HL-60/S4 (cell line): ENCODE measurements at regions not wholly inside any gene's neighbourhood (a gene's known extent, or its start where the extent isn't known, plus 50 kb on each side); places are given as distances from the start of the nearest gene placed in this dataset.

ENCODE experiments used
- in situ Hi-C: fragments of 300-500 bp; cut with MboI; formaldehyde crosslinking; loops from 2 replicates; pipeline ENCODE4 v1.14.3; 2022; ENCODE audit warnings: low sequenced_read_pairs

- in situ Hi-C loops, result no loop called here
Observed at GRCh38 chr4:189069772-189070171, 870.9 kb upstream of the FRG1 start.

- in situ Hi-C loops, result no loop called here
Observed at GRCh38 chr4:189071241-189071640, 869.4 kb upstream of the FRG1 start.

GRCh38 chr4:189073739-189074138 is 866.9 kb upstream of the FRG1 start:
- in situ Hi-C loops, result no loop called here

GRCh38 chr4:189081826-189082225 is 858.8 kb upstream of the FRG1 start:
- in situ Hi-C loops, result no loop called here

- in situ Hi-C loops, result no loop called here
Observed at GRCh38 chr4:189083769-189084168, 856.9 kb upstream of the FRG1 start.

- in situ Hi-C loops, result no loop called here
Observed at GRCh38 chr4:189084671-189085070, 856.0 kb upstream of the FRG1 start.

GRCh38 chr4:189087971-189088370 is 852.7 kb upstream of the FRG1 start:
- in situ Hi-C loops, result no loop called here

- in situ Hi-C loops, result no loop called here
Observed at GRCh38 chr4:189088780-189089179, 851.9 kb upstream of the FRG1 start.

GRCh38 chr4:189090174-189090814 is 850.4 kb upstream of the FRG1 start:
- in situ Hi-C loops, result no loop called here

- in situ Hi-C loops, result no loop called here
Observed at GRCh38 chr4:189092581-189092980, 848.1 kb upstream of the FRG1 start.

GRCh38 chr4:189096108-189096507 is 844.6 kb upstream of the FRG1 start:
- in situ Hi-C loops, result no loop called here

- in situ Hi-C loops, result no loop called here
Observed at GRCh38 chr4:189096717-189097116, 844.0 kb upstream of the FRG1 start.

GRCh38 chr4:189098932-189099696 is 841.6 kb upstream of the FRG1 start:
- in situ Hi-C loops, result no loop called here

- in situ Hi-C loops, result no loop called here
Observed at GRCh38 chr4:189113389-189113888, 827.2 kb upstream of the FRG1 start.

GRCh38 chr4:189117426-189117825 is 823.2 kb upstream of the FRG1 start:
- in situ Hi-C loops, result no loop called here

- in situ Hi-C loops, result no loop called here
Observed at GRCh38 chr4:189121336-189121735, 819.3 kb upstream of the FRG1 start.

- in situ Hi-C loops, result no loop called here
Observed at GRCh38 chr4:189124149-189124758, 816.4 kb upstream of the FRG1 start.

GRCh38 chr4:189124791-189125190 is 815.9 kb upstream of the FRG1 start:
- in situ Hi-C loops, result no loop called here

- in situ Hi-C loops, result no loop called here
Observed at GRCh38 chr4:189126040-189126439, 814.6 kb upstream of the FRG1 start.

GRCh38 chr4:189128341-189128740 is 812.3 kb upstream of the FRG1 start:
- in situ Hi-C loops, result no loop called here

GRCh38 chr4:189129044-189129694 is 811.5 kb upstream of the FRG1 start:
- in situ Hi-C loops, result no loop called here
